ENCODE measurements at regions not wholly inside any gene's neighbourhood (a gene's known extent, or its start where the extent isn't known, plus 50 kb on each side); places are given as distances from the start of the nearest gene placed in this dataset.
"Not testable (repeated sequence)": the region's sequence is repeated elsewhere in the genome, so short reads cannot be mapped to it uniquely, and the experiment has no call there.

- H3K27me3 ChIP-seq (ENCODE audit: control insufficient read depth, insufficient read depth, low read length) = no peaks in the 10 kb centered on the region
- no peaks in the 10 kb centered on the region for H3K36me3 ChIP-seq (ENCODE audit: control insufficient read depth, insufficient read depth, low read length)
- H3K4me3 ChIP-seq (ENCODE audit: low read depth, low read length) = no peak overlapping the region
- no peak for TF ChIP-seq CTCF (IDR thresholded peaks at IDR 0.05; ENCODE audit: insufficient read depth, low read length, poor library complexity, severe bottlenecking)
- no peak for DNase-seq (ENCODE audit: low read depth)
Measured at GRCh38 chr10:125259651-125260050, 99.3 kb upstream of the CTBP2 start.

GRCh38 chr10:125258676-125259075 is 98.3 kb upstream of the CTBP2 start:
- H3K36me3 ChIP-seq (ENCODE audit: control insufficient read depth, insufficient read depth, low read length) = no peaks in the 10 kb centered on the region
- no peaks in the 10 kb centered on the region for H3K27me3 ChIP-seq (ENCODE audit: control insufficient read depth, insufficient read depth, low read length)
- no peak for DNase-seq (ENCODE audit: low read depth)
- no peak overlapping the region for H3K4me3 ChIP-seq (ENCODE audit: low read depth, low read length)
- no peak for TF ChIP-seq CTCF (IDR thresholded peaks at IDR 0.05; ENCODE audit: insufficient read depth, low read length, poor library complexity, severe bottlenecking)

GRCh38 chr10:125257521-125258108 is 97.3 kb upstream of the CTBP2 start:
- DNase-seq (ENCODE audit: low read depth) = no peak
- Histone ChIP-seq H3K36me3 (ENCODE audit: control insufficient read depth, insufficient read depth, low read length) (no peaks in the 10 kb centered on the region), H3K4me3 (ENCODE audit: low read depth, low read length) (no peak overlapping the region), H3K27me3 (ENCODE audit: control insufficient read depth, insufficient read depth, low read length) (no peaks in the 10 kb centered on the region)
- no peak for TF ChIP-seq CTCF (IDR thresholded peaks at IDR 0.05; ENCODE audit: insufficient read depth, low read length, poor library complexity, severe bottlenecking)

GRCh38 chr10:125256026-125256425 is 95.7 kb upstream of the CTBP2 start:
- TF ChIP-seq CTCF (IDR thresholded peaks at IDR 0.05; ENCODE audit: insufficient read depth, low read length, poor library complexity, severe bottlenecking) = no peak
- H3K4me3 ChIP-seq (ENCODE audit: low read depth, low read length) = no peak overlapping the region
- H3K27me3 ChIP-seq (ENCODE audit: control insufficient read depth, insufficient read depth, low read length) = no peaks in the 10 kb centered on the region
- no peak for DNase-seq (ENCODE audit: low read depth)
- H3K36me3 ChIP-seq (ENCODE audit: control insufficient read depth, insufficient read depth, low read length) = no peaks in the 10 kb centered on the region

GRCh38 chr10:125252937-125253336 is 92.6 kb upstream of the CTBP2 start:
- no peak for DNase-seq (ENCODE audit: low read depth)
- Histone ChIP-seq H3K4me3 (ENCODE audit: low read depth, low read length) (no peak overlapping the region), H3K27me3 (ENCODE audit: control insufficient read depth, insufficient read depth, low read length) (no peaks in the 10 kb centered on the region), H3K36me3 (ENCODE audit: control insufficient read depth, insufficient read depth, low read length) (no peaks in the 10 kb centered on the region)
- TF ChIP-seq CTCF (IDR thresholded peaks at IDR 0.05; ENCODE audit: insufficient read depth, low read length, poor library complexity, severe bottlenecking) = no peak

DNA sequence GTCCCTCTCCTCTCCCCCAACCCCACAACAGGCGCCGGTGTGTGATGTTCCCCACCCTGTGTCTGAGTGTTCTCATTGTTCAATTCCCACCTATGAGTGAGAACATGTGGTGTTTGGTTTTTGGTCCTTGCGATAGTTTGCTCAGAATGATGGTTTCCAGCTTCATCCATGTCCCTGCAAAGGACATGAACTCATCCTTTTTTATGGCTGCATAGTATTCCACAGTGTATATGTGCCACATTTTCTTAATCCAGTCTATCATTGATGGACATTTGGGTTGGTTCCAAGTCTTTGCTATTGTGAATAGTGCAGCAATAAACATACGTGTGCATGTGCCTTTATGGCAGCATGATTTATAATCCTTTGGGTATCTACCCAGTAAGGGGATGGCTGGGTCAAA is 90.5 kb upstream of the CTBP2 start:
- DNase-seq (ENCODE audit: low read depth); H3K27me3 ChIP-seq (ENCODE audit: control insufficient read depth, insufficient read depth, low read length); H3K36me3 ChIP-seq (ENCODE audit: control insufficient read depth, insufficient read depth, low read length); H3K4me3 ChIP-seq (ENCODE audit: low read depth, low read length): not testable (repeated sequence)

Measured in kidney epithelial cell (primary cell).